Nephron (organoid): ENCODE measurements at regions not wholly inside any gene's neighbourhood (a gene's known extent, or its start where the extent isn't known, plus 50 kb on each side); places are given as distances from the start of the nearest gene placed in this dataset.

Experiments
- H3K27ac Mint-ChIP-seq, 3 experiments: 2 replicates each; pipeline ENCODE4 v1.8.0; 2020; ENCODE audit warnings: mixed read lengths in 3 of 3, mild to moderate bottlenecking in 2 of 3, moderate library complexity in 1 of 3
- H3K27me3 Mint-ChIP-seq: 2 replicates; pipeline ENCODE4 v1.8.0; 2021; ENCODE audit warnings: low read depth, mild to moderate bottlenecking, moderate library complexity, mixed read lengths
- H3K36me3 Mint-ChIP-seq: 2 replicates; pipeline ENCODE4 v1.8.0; 2020; ENCODE audit warnings: low read depth, mixed read lengths
- H3K4me1 Mint-ChIP-seq: 2 replicates; pipeline ENCODE4 v1.8.0; 2020; ENCODE audit warnings: mixed read lengths
- H3K4me3 Mint-ChIP-seq, 3 experiments: 2 replicates each; pipeline ENCODE4 v1.8.0; 2020; ENCODE audit warnings: mild to moderate bottlenecking in 3 of 3, mixed read lengths in 3 of 3, moderate library complexity in 2 of 3
- H3K9me3 Mint-ChIP-seq: 2 replicates; pipeline ENCODE4 v1.8.0; 2020; ENCODE audit warnings: mixed read lengths
- CTCF ChIP-seq, 3 experiments: fragments of 200-600 bp; sonication (generic); IDR thresholded peaks; one replicate each; pipeline ENCODE4 v1.5.0; 2021; ENCODE audit warnings: antibody characterized with exemption in 3 of 3; ENCODE audit not compliant: unreplicated experiment in 3 of 3

DNA sequence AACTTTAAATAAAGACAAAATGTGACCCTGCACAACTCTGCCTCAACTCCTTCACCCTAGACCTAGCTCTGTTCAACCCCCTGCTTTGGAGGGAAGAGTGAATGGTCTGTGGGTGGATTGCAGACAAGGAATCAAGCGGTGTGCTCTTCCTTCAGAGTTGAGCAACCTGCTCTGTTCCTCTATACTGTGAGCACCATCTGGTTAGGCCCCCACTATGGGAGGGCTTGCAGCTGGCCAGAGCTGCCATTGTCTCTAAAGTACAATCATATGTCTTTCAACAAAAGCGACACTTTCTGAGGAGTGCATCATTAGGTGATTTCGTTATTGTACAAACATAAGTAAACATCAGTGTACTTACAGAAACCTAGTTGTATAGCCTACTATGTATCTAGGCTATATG lies 406.1 kb upstream of the MARCKS start:
- H3K36me3 Mint-ChIP-seq: no peaks in the 10 kb centered on the region
- no peaks in the 10 kb centered on the region for H3K9me3 Mint-ChIP-seq
- H3K4me3 Mint-ChIP-seq: no peak overlapping the region
- no peak overlapping the region for H3K27ac Mint-ChIP-seq
- TF ChIP-seq CTCF (IDR thresholded peaks at IDR 0.05; ENCODE audit: unreplicated experiment in 3 of 3): no peak
- H3K4me1 Mint-ChIP-seq: peaks cover 16% of the 10 kb centered on the region
- H3K27me3 Mint-ChIP-seq: no peaks in the 10 kb centered on the region

DNA sequence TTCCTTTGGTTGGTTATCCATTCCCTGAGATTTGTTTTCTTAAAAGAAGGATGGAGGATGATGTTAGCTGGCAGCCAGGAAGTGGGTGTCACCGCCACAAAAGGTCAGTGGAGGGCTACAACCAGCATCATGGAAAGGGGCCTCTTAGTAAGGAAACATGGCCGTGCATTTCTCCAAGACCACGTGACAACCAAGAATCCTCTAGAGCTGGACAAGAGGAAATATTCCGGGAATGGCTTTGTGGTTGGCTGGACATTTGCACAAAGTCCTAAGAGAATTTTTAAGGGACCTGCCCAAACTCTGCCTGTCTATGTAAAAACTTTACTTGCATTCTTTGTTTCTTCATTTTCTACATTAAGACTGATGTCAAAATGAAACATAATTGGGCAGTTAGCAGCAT lies 399.9 kb upstream of the MARCKS start:
- no peaks in the 10 kb centered on the region for H3K27me3 Mint-ChIP-seq
- H3K36me3 Mint-ChIP-seq: no peaks in the 10 kb centered on the region
- H3K4me1 Mint-ChIP-seq: peaks cover 19% of the 10 kb centered on the region
- no peaks in the 10 kb centered on the region for H3K9me3 Mint-ChIP-seq
- peak overlapping the region; percentile 29 to 85 (median 71) for H3K27ac Mint-ChIP-seq
- H3K4me3 Mint-ChIP-seq: no peak overlapping the region
- TF ChIP-seq CTCF (IDR thresholded peaks at IDR 0.05; ENCODE audit: unreplicated experiment in 3 of 3): no peak

DNA sequence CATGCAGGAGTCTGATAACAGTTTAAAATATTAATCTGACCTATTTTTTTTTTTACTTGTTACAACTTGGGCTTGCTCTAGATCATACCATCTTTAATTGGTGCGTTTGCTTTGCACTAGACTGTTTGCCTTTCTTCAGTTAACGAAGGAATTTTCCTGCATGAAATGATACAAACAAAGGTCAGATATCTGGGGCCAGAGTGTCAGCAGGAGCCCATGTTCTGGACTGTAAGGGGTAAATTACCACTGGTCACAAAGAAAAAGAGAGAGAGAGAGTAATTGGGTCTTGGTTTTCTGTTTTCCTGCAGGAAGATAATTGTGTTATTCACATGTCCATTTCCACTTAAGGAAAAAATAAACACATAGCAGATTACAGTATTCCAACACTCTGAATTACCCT lies 399.4 kb upstream of the MARCKS start:
- peak overlapping the region; percentile 22 to 39 (median 36) for H3K27ac Mint-ChIP-seq
- no peak overlapping the region for H3K4me3 Mint-ChIP-seq
- no peaks in the 10 kb centered on the region for H3K9me3 Mint-ChIP-seq
- H3K27me3 Mint-ChIP-seq: no peaks in the 10 kb centered on the region
- no peaks in the 10 kb centered on the region for H3K36me3 Mint-ChIP-seq
- no peak for TF ChIP-seq CTCF (IDR thresholded peaks at IDR 0.05; ENCODE audit: unreplicated experiment in 3 of 3)
- H3K4me1 Mint-ChIP-seq: peaks cover 19% of the 10 kb centered on the region

- no peaks in the 10 kb centered on the region for H3K9me3 Mint-ChIP-seq
- peaks cover 19% of the 10 kb centered on the region for H3K4me1 Mint-ChIP-seq
- H3K27ac Mint-ChIP-seq: peak overlapping the region; percentile 36 to 39 (median 38)
- no peaks in the 10 kb centered on the region for H3K27me3 Mint-ChIP-seq
- H3K4me3 Mint-ChIP-seq: no peak overlapping the region
- no peak for TF ChIP-seq CTCF (IDR thresholded peaks at IDR 0.05; ENCODE audit: unreplicated experiment in 3 of 3)
- H3K36me3 Mint-ChIP-seq: no peaks in the 10 kb centered on the region
Measured at GRCh38 chr6:113458368-113459010, 398.7 kb upstream of the MARCKS start.

- Mint-ChIP-seq H3K27me3 (no peaks in the 10 kb centered on the region), H3K9me3 (no peaks in the 10 kb centered on the region), H3K4me3 (no peak overlapping the region)
Measured at GRCh38 chr6:113461153-113461932, 395.8 kb upstream of the MARCKS start.

More at GRCh38 chr6:113461153-113461932, 395.8 kb upstream of the MARCKS start:
- Mint-ChIP-seq H3K27ac (no peak overlapping the region), H3K36me3 (no peaks in the 10 kb centered on the region), H3K4me1 (peaks cover 19% of the 10 kb centered on the region)
- TF ChIP-seq CTCF (IDR thresholded peaks at IDR 0.05; ENCODE audit: unreplicated experiment in 3 of 3): peak in 2 of 3 experiments; percentile 28 to 31
